Ovary (tissue), 3 donors: ENCODE measurements at regions not wholly inside any gene's neighbourhood (a gene's known extent, or its start where the extent isn't known, plus 50 kb on each side); places are given as distances from the start of the nearest gene placed in this dataset.

Experiments
- POLR2A ChIP-seq: fragments of 450-650 bp; IDR thresholded peaks from one replicate; pipeline ENCODE4 v1.6.1; 2017; ENCODE audit warnings: antibody characterized with exemption, mild to moderate bottlenecking, moderate library complexity
- TF ChIP-seq, protein P1 (sequence below), 3 donors: fragments of 450-650 bp in 2 of 3; fragments of 200-600 bp in 1 of 3; IDR thresholded peaks; one replicate each; pipeline versions ENCODE4 v1.5.1 to v1.8.0; 2016 to 2022; ENCODE audit warnings: antibody characterized with exemption in 3 of 3, mild to moderate bottlenecking in 1 of 3
- donor health status: DM: no; HTN: no; CAD: no.

DNA sequence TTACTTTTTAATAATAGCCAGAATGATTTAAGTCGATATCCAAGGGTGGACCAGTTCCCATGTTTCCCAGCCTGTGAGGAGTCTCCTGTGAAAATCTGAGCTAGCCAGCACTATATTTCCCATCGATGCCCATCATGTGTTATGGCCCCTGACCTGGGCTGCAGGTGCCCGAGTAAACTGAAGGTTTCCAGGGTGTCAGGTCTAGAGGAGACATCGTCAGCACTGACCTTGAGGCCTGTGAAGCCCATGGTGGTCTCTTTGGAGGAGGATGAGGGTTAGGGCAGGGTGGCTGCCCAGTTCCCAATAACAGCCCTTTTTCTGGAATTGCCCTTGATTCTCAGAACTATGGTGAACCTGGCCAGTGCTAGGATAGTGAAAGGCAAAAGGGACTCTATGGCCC, 63.0 kb upstream of the TOP1 start:
- TF ChIP-seq, protein P1, sequence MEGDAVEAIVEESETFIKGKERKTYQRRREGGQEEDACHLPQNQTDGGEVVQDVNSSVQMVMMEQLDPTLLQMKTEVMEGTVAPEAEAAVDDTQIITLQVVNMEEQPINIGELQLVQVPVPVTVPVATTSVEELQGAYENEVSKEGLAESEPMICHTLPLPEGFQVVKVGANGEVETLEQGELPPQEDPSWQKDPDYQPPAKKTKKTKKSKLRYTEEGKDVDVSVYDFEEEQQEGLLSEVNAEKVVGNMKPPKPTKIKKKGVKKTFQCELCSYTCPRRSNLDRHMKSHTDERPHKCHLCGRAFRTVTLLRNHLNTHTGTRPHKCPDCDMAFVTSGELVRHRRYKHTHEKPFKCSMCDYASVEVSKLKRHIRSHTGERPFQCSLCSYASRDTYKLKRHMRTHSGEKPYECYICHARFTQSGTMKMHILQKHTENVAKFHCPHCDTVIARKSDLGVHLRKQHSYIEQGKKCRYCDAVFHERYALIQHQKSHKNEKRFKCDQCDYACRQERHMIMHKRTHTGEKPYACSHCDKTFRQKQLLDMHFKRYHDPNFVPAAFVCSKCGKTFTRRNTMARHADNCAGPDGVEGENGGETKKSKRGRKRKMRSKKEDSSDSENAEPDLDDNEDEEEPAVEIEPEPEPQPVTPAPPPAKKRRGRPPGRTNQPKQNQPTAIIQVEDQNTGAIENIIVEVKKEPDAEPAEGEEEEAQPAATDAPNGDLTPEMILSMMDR (IDR thresholded peaks at IDR 0.05) = no peak
- no peak for TF ChIP-seq POLR2A
